NCI-H2227 (cell line): ENCODE measurements at regions not wholly inside any gene's neighbourhood (a gene's known extent, or its start where the extent isn't known, plus 50 kb on each side); places are given as distances from the start of the nearest gene placed in this dataset.
"Not testable (repeated sequence)": the region's sequence is repeated elsewhere in the genome, so short reads cannot be mapped to it uniquely, and the experiment has no call there.

Source experiments
- DNase-seq: peaks from one replicate; lab custom pipeline; 2025; ENCODE audit not compliant: unreplicated experiment; lab: John Stamatoyannopoulos, UW

- DNase-seq = no peak
Measured at GRCh38 chr12:128088926-128089325, 178.0 kb upstream of the TMEM132C start.

DNA sequence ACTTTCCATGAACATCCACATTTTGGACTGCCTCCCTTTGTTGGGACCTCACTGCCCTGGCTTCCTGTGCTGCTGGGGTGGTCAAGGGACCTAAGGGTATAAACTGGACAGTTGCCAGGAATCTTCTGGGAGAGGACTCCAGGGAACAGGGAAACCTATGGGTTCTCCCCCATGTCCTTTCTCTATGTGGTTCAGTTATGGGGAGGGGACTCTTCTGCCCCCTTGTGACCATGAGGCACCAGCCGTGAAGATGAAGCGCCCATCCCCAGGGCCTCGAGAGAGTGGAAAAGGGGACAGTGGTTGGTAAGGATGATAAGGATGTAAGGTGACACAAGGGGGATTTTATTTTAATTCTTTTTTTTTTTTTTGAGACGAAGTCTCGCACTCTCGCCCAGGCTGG is 177.0 kb upstream of the TMEM132C start:
- no peak for DNase-seq

GRCh38 chr12:128091101-128091720 is 175.8 kb upstream of the TMEM132C start:
- no peak for DNase-seq

DNA sequence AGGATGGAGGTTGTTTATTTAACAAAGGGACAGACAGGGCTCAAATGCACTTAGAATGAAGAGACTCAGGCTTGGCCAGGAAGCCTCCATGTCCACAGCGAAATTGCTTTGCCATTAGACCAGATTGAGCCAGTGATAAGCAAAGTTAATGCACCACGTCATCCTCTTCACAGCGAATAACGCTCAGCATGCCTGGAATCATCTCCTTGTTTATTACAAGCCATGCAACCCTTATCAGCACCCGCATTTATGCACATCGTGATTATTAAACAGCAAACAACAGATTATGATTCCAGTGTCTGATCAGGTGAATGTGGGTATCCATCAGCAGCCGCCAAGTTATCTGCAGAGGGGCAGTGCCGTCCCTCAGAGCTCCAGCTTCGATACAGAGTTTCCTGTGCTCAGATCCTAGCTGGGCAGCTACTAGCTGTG is 175.0 kb upstream of the TMEM132C start:
- DNase-seq = no peak

DNA sequence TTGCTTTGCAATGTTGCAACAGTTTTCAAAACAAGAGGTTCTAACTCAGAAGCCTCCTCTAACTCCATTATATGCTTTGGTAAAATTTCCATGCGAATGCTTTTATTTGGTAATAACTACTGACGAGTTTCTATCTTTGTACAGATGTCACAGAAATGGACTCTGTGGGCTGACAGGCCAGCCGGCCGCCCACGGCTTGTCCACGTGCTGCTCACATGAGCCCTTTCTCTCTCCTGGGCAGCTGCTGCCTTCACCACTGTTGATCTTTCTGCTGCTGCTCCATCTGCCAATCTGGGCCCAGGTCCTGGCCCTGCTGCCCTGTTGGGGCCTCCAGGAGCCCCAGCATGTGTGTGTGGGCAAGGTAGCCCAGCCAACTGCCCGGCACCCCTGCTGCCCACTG is 168.2 kb upstream of the TMEM132C start:
- no peak for DNase-seq

GRCh38 chr12:128103152-128103551 is 163.8 kb upstream of the TMEM132C start:
- DNase-seq = no peak

GRCh38 chr12:128109236-128109635 is 157.7 kb upstream of the TMEM132C start:
- DNase-seq = no peak

GRCh38 chr12:128109636-128110035 is 157.3 kb upstream of the TMEM132C start:
- no peak for DNase-seq

- no peak for DNase-seq
Measured at GRCh38 chr12:128111333-128111732, 155.6 kb upstream of the TMEM132C start.

GRCh38 chr12:128111951-128112350 is 155.0 kb upstream of the TMEM132C start:
- no peak for DNase-seq

- DNase-seq = not testable (repeated sequence)
Measured at GRCh38 chr12:128113250-128113649, 153.7 kb upstream of the TMEM132C start.

GRCh38 chr12:128114485-128114884 is 152.5 kb upstream of the TMEM132C start:
- DNase-seq = no peak

- DNase-seq = no peak
Measured at GRCh38 chr12:128116537-128116936, 150.4 kb upstream of the TMEM132C start.

GRCh38 chr12:128120035-128120434 is 146.9 kb upstream of the TMEM132C start:
- no peak for DNase-seq

DNA sequence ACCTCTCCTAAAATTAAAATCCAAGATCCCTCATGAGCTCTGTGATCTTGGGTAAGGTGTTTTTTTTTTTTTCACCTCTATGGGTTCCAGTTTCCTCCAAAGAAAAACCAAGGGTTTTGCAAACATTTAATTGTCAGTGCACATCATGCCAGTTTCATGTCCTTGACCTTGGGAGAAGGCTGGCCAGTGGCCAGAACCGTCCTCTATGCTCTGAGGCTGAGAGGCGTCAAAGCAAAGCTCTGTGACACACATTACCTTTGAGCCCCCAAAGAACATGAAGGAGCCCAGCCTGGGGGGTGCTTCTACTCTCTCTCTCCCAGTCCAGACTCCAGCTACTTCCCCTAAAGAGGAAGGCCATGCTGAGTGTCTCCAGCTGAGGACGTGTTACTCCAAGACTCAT is 145.5 kb upstream of the TMEM132C start:
- DNase-seq = no peak

DNA sequence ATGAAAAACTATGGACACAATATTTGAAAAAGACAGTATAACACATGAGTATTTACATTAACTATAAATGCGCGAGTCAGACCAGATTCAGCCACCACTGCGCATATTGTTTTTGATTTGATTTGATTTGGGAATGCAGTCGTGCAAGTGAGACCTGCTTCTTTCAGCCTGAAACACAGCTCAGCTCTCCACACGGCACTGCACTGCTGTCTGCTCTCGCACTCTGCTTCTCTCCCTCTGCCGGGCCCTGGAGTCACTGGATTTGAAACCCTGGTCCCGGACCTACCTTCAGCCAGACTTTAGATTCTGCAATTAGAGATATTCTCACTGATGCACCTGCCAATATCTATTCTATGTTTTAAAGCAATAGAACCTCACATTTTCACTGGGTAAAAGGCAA is 143.9 kb upstream of the TMEM132C start:
- no peak for DNase-seq

DNA sequence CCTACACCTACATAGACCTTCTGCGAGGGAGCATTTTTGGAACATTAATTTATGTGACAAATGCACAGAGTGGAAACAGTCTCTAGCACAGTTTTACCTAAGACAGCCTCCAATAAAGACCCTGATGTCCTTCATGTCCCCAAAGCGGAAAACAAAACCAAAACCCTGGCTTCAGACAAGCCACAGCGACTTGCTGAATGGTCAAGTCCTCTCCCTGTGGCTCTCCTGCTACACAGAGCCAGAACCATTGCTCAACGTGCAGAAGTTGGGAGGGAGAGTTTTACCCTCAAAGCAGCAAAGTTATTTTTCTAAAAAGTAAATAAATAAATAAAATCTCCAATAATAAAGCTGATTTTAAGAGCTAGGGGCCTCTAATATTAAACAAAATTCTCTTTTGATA is 135.0 kb upstream of the TMEM132C start:
- no peak for DNase-seq

DNA sequence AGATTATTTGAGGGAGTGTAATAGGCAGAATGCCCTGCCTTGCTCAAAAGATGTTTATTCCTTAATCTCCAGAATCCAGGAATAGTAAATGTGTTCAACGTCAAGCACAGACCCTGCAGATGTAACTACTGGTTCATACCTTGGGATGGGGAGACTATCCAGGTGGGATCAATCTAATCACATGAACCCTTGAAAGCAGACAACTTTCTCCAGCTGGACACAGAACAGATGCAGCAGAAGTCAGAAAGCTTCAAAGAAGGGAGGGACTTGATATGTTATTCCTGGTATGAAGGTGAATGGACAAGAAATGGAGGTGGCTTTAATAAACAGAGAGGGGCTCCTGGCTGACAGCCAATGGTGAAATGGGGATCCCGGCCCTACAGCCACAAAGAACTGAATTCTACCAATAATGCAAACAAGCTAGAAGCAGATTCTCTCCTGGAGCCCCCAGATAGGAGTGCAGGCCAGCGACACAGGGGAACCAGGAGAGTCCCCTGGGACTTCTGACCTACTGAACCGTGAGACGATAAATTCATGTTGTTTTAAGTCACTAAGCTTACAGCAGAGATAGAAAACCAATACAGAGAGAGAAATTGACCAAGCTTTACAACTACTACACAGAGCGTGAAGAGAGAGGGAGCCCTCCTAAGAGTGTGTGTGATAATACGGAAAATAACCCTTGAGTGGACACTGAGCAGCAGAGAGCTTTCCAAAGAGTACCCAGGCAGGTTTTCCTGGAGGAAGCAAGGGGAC is 133.5 kb upstream of the TMEM132C start:
- no peak for DNase-seq

- no peak for DNase-seq
Measured at GRCh38 chr12:128137140-128137539, 129.8 kb upstream of the TMEM132C start.

DNA sequence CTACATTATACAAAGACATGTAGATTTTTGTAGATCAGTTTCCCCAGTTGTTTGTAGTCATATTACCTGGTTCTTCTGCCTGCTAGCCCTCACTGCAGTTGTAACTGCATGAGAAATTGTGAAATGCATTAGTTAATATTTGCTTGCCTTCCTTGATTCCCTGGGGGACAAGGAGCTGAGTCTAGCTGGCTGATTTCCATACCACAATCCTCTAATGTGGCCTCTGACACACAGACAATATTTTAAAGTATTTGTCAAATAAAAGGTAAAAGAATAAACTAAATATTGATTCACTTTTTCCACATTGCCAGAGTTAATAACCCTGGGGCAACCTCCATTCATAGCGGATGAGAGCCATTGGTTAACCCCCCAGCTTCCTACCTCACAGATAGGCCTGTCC is 128.8 kb upstream of the TMEM132C start:
- DNase-seq = no peak

DNA sequence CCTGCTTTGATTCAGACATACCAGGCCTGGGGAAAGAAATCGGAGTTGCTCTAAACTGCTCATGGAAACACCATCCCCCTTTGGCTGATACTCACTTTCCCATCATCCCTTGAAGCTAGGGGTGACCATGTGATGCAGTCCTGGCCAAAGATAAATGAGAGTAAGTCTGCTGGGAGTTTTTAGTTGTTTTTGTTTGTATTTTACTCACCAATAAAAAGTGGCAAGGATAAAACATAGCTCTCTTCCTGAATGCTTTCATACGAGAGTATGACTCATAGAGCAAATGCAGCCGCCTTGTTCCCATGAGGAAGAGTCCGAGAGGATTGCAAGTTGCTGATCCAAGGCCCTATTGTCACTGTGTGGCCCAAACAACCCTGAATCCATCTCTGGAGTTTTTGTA is 126.4 kb upstream of the TMEM132C start:
- DNase-seq = no peak

DNA sequence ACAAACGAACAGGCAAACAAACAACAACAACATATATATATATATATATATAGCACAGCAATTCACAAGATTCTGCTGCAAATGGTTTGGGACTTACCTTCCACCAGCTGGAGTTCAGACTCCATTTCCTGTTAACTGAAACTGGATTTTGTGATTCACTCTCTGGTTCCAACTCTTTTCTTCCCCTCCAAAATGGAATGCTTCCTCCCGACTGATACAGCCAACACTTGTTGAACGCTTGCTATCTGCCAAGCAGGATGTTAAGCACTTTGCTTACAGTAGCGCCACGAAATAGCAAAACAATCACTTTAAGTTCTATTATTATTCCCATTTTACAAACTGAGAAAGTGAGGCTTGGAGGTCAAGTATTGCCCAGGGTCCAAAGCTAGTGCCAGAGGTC is 116.0 kb upstream of the TMEM132C start:
- no peak for DNase-seq

GRCh38 chr12:128155571-128155970 is 111.4 kb upstream of the TMEM132C start:
- DNase-seq = no peak
